Uterus (tissue), 2 donors: ENCODE measurements at regions not wholly inside any gene's neighbourhood (a gene's known extent, or its start where the extent isn't known, plus 50 kb on each side); places are given as distances from the start of the nearest gene placed in this dataset.

Experiments
- CTCF ChIP-seq, 4 experiments: fragments of 200-600 bp in 2 of 4; fragments of 450-650 bp in 2 of 4; sonication (generic) in 2 of 4; IDR thresholded peaks; one replicate each; pipeline ENCODE4 v1.5.1; 2016 to 2019; ENCODE audit warnings: antibody characterized with exemption in 4 of 4, mild to moderate bottlenecking in 2 of 4, moderate library complexity in 1 of 4
- POLR2A ChIP-seq, 2 donors: fragments of 450-650 bp; IDR thresholded peaks; one replicate each; pipeline ENCODE4 v1.6.1; 2016; ENCODE audit warnings: antibody characterized with exemption in 2 of 2, mild to moderate bottlenecking in 1 of 2, moderate library complexity in 1 of 2

GRCh38 chr6:3532296-3532916 is 75.6 kb upstream of the SLC22A23 start:
- no peak for TF ChIP-seq CTCF (IDR thresholded peaks at IDR 0.05)
- TF ChIP-seq POLR2A (IDR thresholded peaks at IDR 0.05) = no peak
